ENCODE measurements at regions not wholly inside any gene's neighbourhood (a gene's known extent, or its start where the extent isn't known, plus 50 kb on each side); places are given as distances from the start of the nearest gene placed in this dataset.

GRCh38 chr13:83065108-83065507 lies 817.2 kb downstream of the SLITRK1 start:
- H3K4me2 ChIP-seq (replicated peaks; ENCODE audit: extremely low read depth, low read length, poor library complexity, severe bottlenecking) = no peak overlapping the region
- no peaks in the 10 kb centered on the region for H3K79me2 ChIP-seq (ENCODE audit: insufficient read depth, low read length)
- Mint-ChIP-seq H3K27ac (no peak overlapping the region), H3K27me3 (ENCODE audit: low read depth in 3 of 3) (no peaks in the 10 kb centered on the region), H3K9me3 (peaks cover 0 to 5% (median 2%) of the 10 kb centered on the region in 7 donors), H3K4me1 (no peaks in the 10 kb centered on the region), H3K36me3 (no peaks in the 10 kb centered on the region), H3K4me3 (no peak overlapping the region)
- H2AFZ ChIP-seq (ENCODE audit: insufficient read depth, low read depth, low read length, poor library complexity, severe bottlenecking) = no peak overlapping the region
- intact Hi-C loops (cut with micrococcal nuclease) = no loop called here
- H3K27me3 ChIP-seq (ENCODE audit: control insufficient read depth in 2 of 2, insufficient read depth in 2 of 2, low read length in 2 of 2) = no peaks in the 10 kb centered on the region
- H3K27ac ChIP-seq (ENCODE audit: low read depth in 1 of 2, low read length in 2 of 2) = no peak overlapping the region
- H3K36me3 ChIP-seq (replicated peaks in 1 of 2; ENCODE audit: control insufficient read depth in 1 of 2, insufficient read depth in 2 of 2, low read length in 2 of 2) = no peaks in the 10 kb centered on the region
- no peak for DNase-seq
- H4K20me1 ChIP-seq (ENCODE audit: insufficient read depth, low read length) = no peaks in the 10 kb centered on the region
- no peak overlapping the region for H3K4me3 ChIP-seq (replicated peaks in 1 of 3; ENCODE audit: low read depth in 2 of 3, low read length in 3 of 3)
- no peaks in the 10 kb centered on the region for H3K4me1 ChIP-seq (ENCODE audit: control insufficient read depth in 1 of 2, insufficient read depth in 2 of 2, low read length in 2 of 2)
- no peaks in the 10 kb centered on the region for H3K9me3 ChIP-seq (replicated peaks in 1 of 2; ENCODE audit: control insufficient read depth in 1 of 2, insufficient read depth in 1 of 2, low read length in 2 of 2)
- TF ChIP-seq CTCF (IDR thresholded peaks at IDR 0.05) = no peak
- no peak overlapping the region for H3K9ac ChIP-seq (ENCODE audit: insufficient read depth, low read length, poor library complexity, severe bottlenecking)
- WGBS (ENCODE audit: insufficient coverage) = 61% methylated on average over 2 of the region's 3 CpGs

- Mint-ChIP-seq H3K4me3 (no peak overlapping the region), H3K9me3 (peaks cover 0 to 2% (median 0%) of the 10 kb centered on the region in 7 donors), H3K27me3 (ENCODE audit: low read depth in 3 of 3) (no peaks in the 10 kb centered on the region), H3K36me3 (no peaks in the 10 kb centered on the region), H3K4me1 (no peaks in the 10 kb centered on the region), H3K27ac (no peak overlapping the region)
- no peaks in the 10 kb centered on the region for H3K36me3 ChIP-seq (replicated peaks in 1 of 2; ENCODE audit: control insufficient read depth in 1 of 2, insufficient read depth in 2 of 2, low read length in 2 of 2)
- H3K4me3 ChIP-seq (replicated peaks in 1 of 3; ENCODE audit: low read depth in 2 of 3, low read length in 3 of 3) = no peak overlapping the region
- no peak overlapping the region for H3K9ac ChIP-seq (ENCODE audit: insufficient read depth, low read length, poor library complexity, severe bottlenecking)
- no peak for TF ChIP-seq CTCF (IDR thresholded peaks at IDR 0.05)
- H3K4me1 ChIP-seq (ENCODE audit: control insufficient read depth in 1 of 2, insufficient read depth in 2 of 2, low read length in 2 of 2) = no peaks in the 10 kb centered on the region
- no peaks in the 10 kb centered on the region for H4K20me1 ChIP-seq (ENCODE audit: insufficient read depth, low read length)
- no peak overlapping the region for H3K27ac ChIP-seq (ENCODE audit: low read depth in 1 of 2, low read length in 2 of 2)
- DNase-seq = no peak
- intact Hi-C loops (cut with micrococcal nuclease) = no loop called here
- H3K79me2 ChIP-seq (ENCODE audit: insufficient read depth, low read length) = no peaks in the 10 kb centered on the region
- no peak overlapping the region for H2AFZ ChIP-seq (ENCODE audit: insufficient read depth, low read depth, low read length, poor library complexity, severe bottlenecking)
- no peak overlapping the region for H3K4me2 ChIP-seq (replicated peaks; ENCODE audit: extremely low read depth, low read length, poor library complexity, severe bottlenecking)
- no peaks in the 10 kb centered on the region for H3K27me3 ChIP-seq (ENCODE audit: control insufficient read depth in 2 of 2, insufficient read depth in 2 of 2, low read length in 2 of 2)
- WGBS (ENCODE audit: insufficient coverage) = no CpG with 5 or more reads among the region's 1 CpG
- H3K9me3 ChIP-seq (replicated peaks in 1 of 2; ENCODE audit: control insufficient read depth in 1 of 2, insufficient read depth in 1 of 2, low read length in 2 of 2) = no peaks in the 10 kb centered on the region
Measured at GRCh38 chr13:83057119-83057518, 825.2 kb downstream of the SLITRK1 start.

Measured in CD14-positive monocyte (primary cell).